Kidney (tissue), 13 donors: ENCODE measurements at regions not wholly inside any gene's neighbourhood (a gene's known extent, or its start where the extent isn't known, plus 50 kb on each side); places are given as distances from the start of the nearest gene placed in this dataset.

Source experiments
- DNase-seq, 5 donors: peaks; one replicate each; pipeline ENCODE4 v3.0.0-alpha.2; 2013 to 2020
- FAIRE-seq: peaks from 2 replicates; lab custom pipeline; 2012; peaks lifted over from hg19 to GRCh38; lab: Jason Lieb, UNC
- H3K27ac ChIP-seq, 2 donors: one replicate each; pipeline ENCODE4 v1.7.0; 2013; ENCODE audit warnings: low read depth in 2 of 2, low read length in 2 of 2, inconsistent platforms in 1 of 2
- H3K27me3 ChIP-seq: one replicate; pipeline ENCODE4 v1.7.1; 2013; ENCODE audit warnings: low read length, inconsistent platforms; ENCODE audit not compliant: control insufficient read depth, insufficient read depth
- H3K36me3 ChIP-seq, 3 donors: one replicate each; pipeline versions ENCODE4 v1.7.0 to v1.7.1; 2013; ENCODE audit warnings: low read length in 3 of 3, control low read depth in 1 of 3, inconsistent platforms in 1 of 3; ENCODE audit not compliant: insufficient read depth in 3 of 3, control insufficient read depth in 2 of 3
- H3K4me1 ChIP-seq, 3 donors: one replicate each; pipeline versions ENCODE4 v1.7.0 to v1.7.1; 2013; ENCODE audit warnings: low read length in 3 of 3, inconsistent platforms in 1 of 3, low read depth in 1 of 3; ENCODE audit not compliant: control insufficient read depth in 2 of 3, insufficient read depth in 2 of 3
- H3K4me3 ChIP-seq, 3 donors: one replicate each; pipeline versions ENCODE4 v1.7.0 to v1.8.1; 2013; ENCODE audit warnings: low read length in 3 of 3, control low read depth in 1 of 3, inconsistent platforms in 1 of 3
- H3K9ac ChIP-seq, 3 donors: one replicate each; pipeline versions ENCODE4 v1.7.0 to v1.7.1; 2013; ENCODE audit warnings: low read length in 3 of 3, control low read depth in 1 of 3, inconsistent platforms in 1 of 3
- H3K9me3 ChIP-seq, 3 donors: one replicate each; pipeline versions ENCODE4 v1.7.0 to v1.7.1; 2013; ENCODE audit warnings: low read length in 3 of 3, control low read depth in 1 of 3, inconsistent platforms in 1 of 3; ENCODE audit not compliant: control insufficient read depth in 2 of 3, insufficient read depth in 1 of 3
- intact Hi-C: fragments of 100-400 bp; cut with DNase I; formaldehyde crosslinking; loops from one replicate; pipeline ENCODE4 v1.11.1; 2022
- TF ChIP-seq, protein P1 (sequence below): IDR thresholded peaks from 3 replicates; pipeline ENCODE4 v1.5.1; 2012; ENCODE audit warnings: mild to moderate bottlenecking, moderate library complexity, borderline replicate concordance; ENCODE audit not compliant: insufficient read depth; ENCODE audit errors: extremely low read depth
- donor health status: control.
- donor health status: control.
- donor health status: control.
- donor health status: control.
- donor health status: control.
- donor health status: DM: yes; HTN: yes; CAD: no.
- donor health status: Normal renal cell carcinoma (clear cell type).

DNA sequence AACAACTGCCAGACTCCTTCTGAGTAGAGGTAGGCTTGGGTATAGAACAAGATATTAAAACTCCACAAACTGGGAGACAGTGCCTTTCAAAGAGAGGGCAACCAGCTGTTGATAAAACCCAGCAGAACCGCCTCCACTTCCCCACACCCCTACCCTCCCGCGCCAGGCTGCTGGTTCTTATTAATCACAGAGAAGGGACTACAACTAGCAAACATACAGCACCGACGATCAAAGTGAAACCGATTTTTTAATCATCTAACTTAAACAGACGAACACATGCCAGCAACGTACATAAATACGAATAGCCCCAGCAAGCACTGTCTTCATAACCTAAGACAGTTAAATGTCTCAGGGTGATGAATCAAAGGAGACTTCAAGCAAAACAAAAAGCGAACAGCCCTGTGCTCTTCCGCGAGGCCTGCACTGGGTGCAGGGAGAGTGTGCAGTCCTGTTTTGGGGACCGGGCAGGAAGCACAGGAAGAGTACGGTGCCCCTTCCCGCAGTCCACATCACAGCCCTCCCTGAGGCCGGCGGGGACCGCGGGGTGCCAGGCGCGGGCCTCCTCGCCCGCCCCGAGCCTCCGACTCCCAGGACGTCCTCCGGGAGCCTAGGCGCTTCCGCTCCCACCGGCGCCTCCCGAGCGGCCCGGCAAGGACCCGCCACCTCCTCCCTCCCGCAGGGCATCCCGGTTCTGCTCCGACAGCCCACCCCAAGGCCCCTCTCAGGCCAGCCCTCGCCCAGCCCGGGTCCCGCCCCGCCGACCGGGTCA is 75.1 kb upstream of the VGLL4 start:
- FAIRE-seq (no peak), DNase-seq (peak; percentile 68 to 89 (median 86))
- no peaks in the 10 kb centered on the region for H3K9me3 ChIP-seq
- intact Hi-C loops, result no loop called here
- peak overlapping the region; percentile 57 to 92 (median 90) for H3K9ac ChIP-seq
- H3K36me3 ChIP-seq, result no peaks in the 10 kb centered on the region
- peaks cover 0 to 6% (median 0%) of the 10 kb centered on the region in 3 donors for H3K4me1 ChIP-seq
- peak overlapping the region; percentile 82 to 96 (median 90) for H3K4me3 ChIP-seq
- TF ChIP-seq, protein P1, sequence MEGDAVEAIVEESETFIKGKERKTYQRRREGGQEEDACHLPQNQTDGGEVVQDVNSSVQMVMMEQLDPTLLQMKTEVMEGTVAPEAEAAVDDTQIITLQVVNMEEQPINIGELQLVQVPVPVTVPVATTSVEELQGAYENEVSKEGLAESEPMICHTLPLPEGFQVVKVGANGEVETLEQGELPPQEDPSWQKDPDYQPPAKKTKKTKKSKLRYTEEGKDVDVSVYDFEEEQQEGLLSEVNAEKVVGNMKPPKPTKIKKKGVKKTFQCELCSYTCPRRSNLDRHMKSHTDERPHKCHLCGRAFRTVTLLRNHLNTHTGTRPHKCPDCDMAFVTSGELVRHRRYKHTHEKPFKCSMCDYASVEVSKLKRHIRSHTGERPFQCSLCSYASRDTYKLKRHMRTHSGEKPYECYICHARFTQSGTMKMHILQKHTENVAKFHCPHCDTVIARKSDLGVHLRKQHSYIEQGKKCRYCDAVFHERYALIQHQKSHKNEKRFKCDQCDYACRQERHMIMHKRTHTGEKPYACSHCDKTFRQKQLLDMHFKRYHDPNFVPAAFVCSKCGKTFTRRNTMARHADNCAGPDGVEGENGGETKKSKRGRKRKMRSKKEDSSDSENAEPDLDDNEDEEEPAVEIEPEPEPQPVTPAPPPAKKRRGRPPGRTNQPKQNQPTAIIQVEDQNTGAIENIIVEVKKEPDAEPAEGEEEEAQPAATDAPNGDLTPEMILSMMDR, result no peak
- peak overlapping the region; percentile 91 to 96 for H3K27ac ChIP-seq
- H3K27me3 ChIP-seq, result no peaks in the 10 kb centered on the region

DNA sequence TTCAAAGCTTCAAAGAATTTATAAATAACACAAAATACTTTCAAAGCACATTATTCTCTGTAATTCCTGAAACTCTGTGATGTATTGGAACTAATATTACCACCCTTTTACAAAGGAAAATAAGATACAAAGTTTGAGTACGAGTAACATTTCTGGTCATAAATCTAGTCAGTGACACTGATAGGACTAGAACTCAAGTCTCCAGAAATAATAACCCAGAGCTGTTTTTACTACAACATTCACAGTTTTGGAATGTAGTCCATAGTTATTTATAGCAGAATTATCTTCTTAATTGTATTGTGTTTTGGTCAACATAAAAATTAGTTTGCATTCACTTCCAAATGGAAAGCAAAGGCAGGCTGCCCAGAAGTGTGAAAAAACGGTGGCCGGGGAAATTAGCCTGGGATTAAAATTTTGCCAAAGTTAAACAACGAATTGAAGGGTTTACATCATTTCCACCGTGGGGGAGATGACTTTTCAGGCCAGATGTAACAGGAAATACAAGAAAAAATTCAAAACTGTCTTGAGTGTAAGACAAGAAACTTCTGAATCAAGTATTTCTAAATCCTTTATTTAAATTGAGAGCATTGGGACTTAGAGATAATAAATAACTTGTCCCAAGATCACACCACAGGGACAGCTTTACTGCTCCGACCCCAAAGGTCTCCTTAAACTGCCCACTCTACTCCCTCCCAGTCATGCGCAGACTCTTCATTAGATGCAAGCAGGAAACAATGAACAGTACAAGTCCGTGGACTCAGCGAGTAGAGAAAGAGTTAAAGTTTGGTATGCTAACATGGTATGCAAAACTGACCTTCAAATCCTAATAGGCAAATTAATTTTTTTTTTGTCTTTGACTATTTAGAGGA is 74.3 kb upstream of the VGLL4 start:
- Histone ChIP-seq H3K4me1 (peaks cover 0 to 6% (median 0%) of the 10 kb centered on the region in 3 donors), H3K36me3 (no peaks in the 10 kb centered on the region), H3K4me3 (peak overlapping the region; percentile 82 to 96 (median 90)), H3K9ac (peak overlapping the region; percentile 57 to 92 (median 90)), H3K9me3 (no peaks in the 10 kb centered on the region), H3K27ac (peak overlapping the region; percentile 91 to 96), H3K27me3 (no peaks in the 10 kb centered on the region)
- FAIRE-seq (no peak), DNase-seq (peak in 3 of 5 donors; percentile 48 to 94 (median 57))
- intact Hi-C loops, result no loop called here
- TF ChIP-seq, protein P1, result no peak

DNA sequence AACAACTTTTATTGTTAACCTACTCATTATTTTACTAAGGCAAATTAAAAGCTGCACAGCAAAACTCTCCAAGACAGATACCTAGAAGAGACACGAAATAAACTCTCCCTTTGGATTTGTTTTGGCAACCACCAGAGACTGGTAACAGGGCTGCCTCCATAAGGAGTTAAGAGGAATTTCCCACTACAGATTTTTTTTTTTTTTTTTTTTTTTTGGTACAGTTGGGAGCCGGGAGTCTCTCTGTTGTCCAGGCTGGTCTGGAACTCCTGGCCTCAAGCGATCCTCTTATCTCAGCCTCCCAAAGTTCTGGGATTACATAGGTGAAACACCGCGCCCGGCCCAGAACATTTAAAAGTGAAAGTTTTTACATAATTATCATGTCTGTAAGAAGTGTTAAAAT is 73.6 kb upstream of the VGLL4 start:
- Histone ChIP-seq H3K36me3 (no peaks in the 10 kb centered on the region), H3K9ac (no peak overlapping the region), H3K27me3 (no peaks in the 10 kb centered on the region), H3K9me3 (no peaks in the 10 kb centered on the region), H3K4me1 (peaks cover 0 to 9% (median 0%) of the 10 kb centered on the region in 3 donors), H3K4me3 (peak overlapping the region in 1 of 3 donors; percentile 82), H3K27ac (no peak overlapping the region)
- TF ChIP-seq, protein P1, result no peak
- DNase-seq (peak in 1 of 5 donors; percentile 10), FAIRE-seq (no peak)
- intact Hi-C loops, result no loop called here
